C4-2B (cell line): ENCODE measurements at regions not wholly inside any gene's neighbourhood (a gene's known extent, or its start where the extent isn't known, plus 50 kb on each side); places are given as distances from the start of the nearest gene placed in this dataset.

Experiments used
- H3K27ac ChIP-seq: fragments of 450-650 bp; 2 replicates; pipeline ENCODE4 v1.5.1; 2017
- ZFX ChIP-seq: fragments of 450-650 bp; IDR thresholded peaks from 2 replicates; pipeline ENCODE4 v1.6.1; 2017
- TF ChIP-seq, protein P1 (sequence below): fragments of 450-650 bp; conservative IDR thresholded peaks from 2 replicates; pipeline ENCODE4 v1.5.1; 2017; ENCODE audit warnings: mild to moderate bottlenecking

GRCh38 chr1:118272884-118273283, 87.9 kb upstream of the SPAG17 start:
- no peak for TF ChIP-seq ZFX
- TF ChIP-seq, protein P1, sequence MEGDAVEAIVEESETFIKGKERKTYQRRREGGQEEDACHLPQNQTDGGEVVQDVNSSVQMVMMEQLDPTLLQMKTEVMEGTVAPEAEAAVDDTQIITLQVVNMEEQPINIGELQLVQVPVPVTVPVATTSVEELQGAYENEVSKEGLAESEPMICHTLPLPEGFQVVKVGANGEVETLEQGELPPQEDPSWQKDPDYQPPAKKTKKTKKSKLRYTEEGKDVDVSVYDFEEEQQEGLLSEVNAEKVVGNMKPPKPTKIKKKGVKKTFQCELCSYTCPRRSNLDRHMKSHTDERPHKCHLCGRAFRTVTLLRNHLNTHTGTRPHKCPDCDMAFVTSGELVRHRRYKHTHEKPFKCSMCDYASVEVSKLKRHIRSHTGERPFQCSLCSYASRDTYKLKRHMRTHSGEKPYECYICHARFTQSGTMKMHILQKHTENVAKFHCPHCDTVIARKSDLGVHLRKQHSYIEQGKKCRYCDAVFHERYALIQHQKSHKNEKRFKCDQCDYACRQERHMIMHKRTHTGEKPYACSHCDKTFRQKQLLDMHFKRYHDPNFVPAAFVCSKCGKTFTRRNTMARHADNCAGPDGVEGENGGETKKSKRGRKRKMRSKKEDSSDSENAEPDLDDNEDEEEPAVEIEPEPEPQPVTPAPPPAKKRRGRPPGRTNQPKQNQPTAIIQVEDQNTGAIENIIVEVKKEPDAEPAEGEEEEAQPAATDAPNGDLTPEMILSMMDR: no peak
- no peak overlapping the region for H3K27ac ChIP-seq

- H3K27ac ChIP-seq: no peak overlapping the region
- TF ChIP-seq ZFX: no peak
- TF ChIP-seq, protein P1: no peak
Measured at GRCh38 chr1:118271883-118272282, 86.9 kb upstream of the SPAG17 start.

- H3K27ac ChIP-seq: no peak overlapping the region
- TF ChIP-seq, protein P1: no peak
- TF ChIP-seq ZFX: no peak
Measured at GRCh38 chr1:118269598-118269997, 84.6 kb upstream of the SPAG17 start.

GRCh38 chr1:118266436-118266835, 81.4 kb upstream of the SPAG17 start:
- TF ChIP-seq, protein P1: no peak
- no peak for TF ChIP-seq ZFX
- H3K27ac ChIP-seq: no peak overlapping the region

- TF ChIP-seq, protein P1: no peak
- H3K27ac ChIP-seq: no peak overlapping the region
Measured at GRCh38 chr1:118264343-118264742, 79.3 kb upstream of the SPAG17 start.

DNA sequence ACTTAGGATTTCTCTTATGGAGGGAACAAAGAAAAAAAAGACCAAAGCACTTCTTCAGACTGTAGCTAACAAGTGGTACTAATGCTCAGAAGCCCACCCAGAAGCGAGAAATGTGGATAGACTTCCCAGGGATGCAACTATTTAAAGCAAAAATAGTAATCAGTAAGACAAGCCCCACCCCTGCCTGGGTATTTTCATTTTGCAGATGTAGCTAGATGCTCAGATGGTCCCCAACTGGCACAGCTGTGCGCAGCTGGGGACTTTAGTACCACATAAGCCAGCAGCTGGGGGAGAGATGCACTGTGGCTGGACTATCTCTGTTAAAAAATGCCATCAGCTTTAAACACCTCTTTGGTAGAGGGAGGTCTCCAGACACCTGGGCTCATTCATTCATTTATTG, 77.8 kb upstream of the SPAG17 start:
- no peak overlapping the region for H3K27ac ChIP-seq
- TF ChIP-seq, protein P1: no peak
- TF ChIP-seq ZFX: no peak

GRCh38 chr1:118258975-118259374, 73.9 kb upstream of the SPAG17 start:
- TF ChIP-seq ZFX: no peak
- TF ChIP-seq, protein P1: no peak
- H3K27ac ChIP-seq: no peak overlapping the region
